Endothelial cell of umbilical vein (primary cell): ENCODE measurements at regions not wholly inside any gene's neighbourhood (a gene's known extent, or its start where the extent isn't known, plus 50 kb on each side); places are given as distances from the start of the nearest gene placed in this dataset.

Experiments used
- CTCF ChIP-seq, 2 donors: IDR thresholded peaks; 1 replicate in 1 of 2; 2 replicates in 1 of 2; pipeline ENCODE4 v1.5.1; 2011; ENCODE audit warnings: low read length in 2 of 2, mild to moderate bottlenecking in 2 of 2, moderate library complexity in 2 of 2, control low read depth in 1 of 2, inconsistent platforms in 1 of 2, low read depth in 1 of 2; ENCODE audit not compliant: insufficient read depth in 1 of 2; ENCODE audit errors: extremely low read depth in 1 of 2
- EZH2 ChIP-seq: IDR thresholded peaks from 2 replicates; pipeline ENCODE4 v1.6.1; 2012; ENCODE audit warnings: borderline replicate concordance, low read depth, mild to moderate bottlenecking, moderate library complexity, low read length, inconsistent platforms; ENCODE audit not compliant: severe bottlenecking
- JUN ChIP-seq: IDR thresholded peaks from 2 replicates; pipeline ENCODE4 v1.6.1; 2011; ENCODE audit warnings: borderline replicate concordance, low read depth; ENCODE audit not compliant: insufficient read length, insufficient read depth
- MAX ChIP-seq: IDR thresholded peaks from 2 replicates; pipeline ENCODE4 v1.6.1; 2011; ENCODE audit not compliant: insufficient read depth, insufficient read length
- MYC ChIP-seq: IDR thresholded peaks from one replicate; pipeline ENCODE4 v1.6.1; 2011; ENCODE audit warnings: mild to moderate bottlenecking, low read depth, low read length
- POLR2A ChIP-seq: IDR thresholded peaks from 2 replicates; pipeline ENCODE4 v1.6.1; 2012; ENCODE audit warnings: low read depth, mild to moderate bottlenecking, control low read depth, low read length
- POLR2AphosphoS5 ChIP-seq: IDR thresholded peaks from 2 replicates; pipeline ENCODE4 v1.6.1; 2012; ENCODE audit warnings: low read depth, mild to moderate bottlenecking, control low read depth, low read length, moderate library complexity; ENCODE audit not compliant: insufficient read depth

- no peak for TF ChIP-seq POLR2AphosphoS5
- no peak for TF ChIP-seq MYC
- TF ChIP-seq CTCF (IDR thresholded peaks at IDR 0.05; ENCODE audit: extremely low read depth in 1 of 2, insufficient read depth in 1 of 2, low read depth in 1 of 2, low read length in 2 of 2) = no peak
- no peak for TF ChIP-seq POLR2A
- TF ChIP-seq EZH2 = no peak
- no peak for TF ChIP-seq JUN
- no peak for TF ChIP-seq MAX
These were observed 835.7 kb downstream of the DCDC2C start for GRCh38 chr2:4539121-4539520.
